GM21619 (cell line): ENCODE measurements at regions not wholly inside any gene's neighbourhood (a gene's known extent, or its start where the extent isn't known, plus 50 kb on each side); places are given as distances from the start of the nearest gene placed in this dataset.

Experiments used
- ATAC-seq: cut with Tn5 transposase; IDR thresholded peaks from one replicate; pipeline ENCODE4 v1.9.1; 2021; ENCODE audit not compliant: unreplicated experiment

DNA sequence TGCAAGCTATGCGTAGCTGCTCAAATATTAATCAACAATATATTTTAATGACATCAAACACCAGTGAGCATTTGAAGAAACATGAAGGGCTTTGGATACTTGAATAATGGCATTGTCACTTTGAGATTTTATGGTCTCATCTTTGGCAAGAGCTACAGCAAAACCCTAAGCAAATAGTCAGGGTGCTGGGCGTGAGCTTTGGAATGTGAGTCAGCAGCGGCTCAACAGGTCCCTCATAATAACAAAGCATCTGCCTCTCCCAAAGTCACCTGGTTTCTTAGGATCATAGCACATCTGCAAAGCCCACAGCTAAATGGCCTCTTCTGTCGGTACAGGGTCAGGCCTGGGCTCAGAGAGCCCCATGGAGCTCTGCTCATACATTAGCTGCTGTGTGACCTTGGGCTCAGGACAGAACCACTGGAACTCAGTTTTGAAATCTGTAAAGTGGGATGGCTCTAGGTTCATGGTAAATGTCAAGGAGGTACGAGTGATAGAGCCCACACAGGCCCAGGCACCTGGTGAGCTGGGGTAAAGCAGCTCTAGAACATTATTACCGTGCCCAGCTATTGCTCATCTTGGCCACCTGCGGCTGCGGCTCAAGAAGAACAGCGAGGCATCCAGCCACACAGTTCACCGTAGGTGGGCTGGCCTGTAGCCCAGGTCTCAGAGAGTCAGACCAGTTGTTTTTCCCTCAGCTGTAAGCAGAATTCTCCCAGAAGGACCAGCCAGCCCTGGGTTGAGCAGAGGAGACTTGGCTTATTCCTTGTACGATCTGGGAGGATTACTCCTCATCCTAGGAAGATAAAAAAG lies 544.5 kb upstream of the CDH11 start:
- ATAC-seq = no peak

DNA sequence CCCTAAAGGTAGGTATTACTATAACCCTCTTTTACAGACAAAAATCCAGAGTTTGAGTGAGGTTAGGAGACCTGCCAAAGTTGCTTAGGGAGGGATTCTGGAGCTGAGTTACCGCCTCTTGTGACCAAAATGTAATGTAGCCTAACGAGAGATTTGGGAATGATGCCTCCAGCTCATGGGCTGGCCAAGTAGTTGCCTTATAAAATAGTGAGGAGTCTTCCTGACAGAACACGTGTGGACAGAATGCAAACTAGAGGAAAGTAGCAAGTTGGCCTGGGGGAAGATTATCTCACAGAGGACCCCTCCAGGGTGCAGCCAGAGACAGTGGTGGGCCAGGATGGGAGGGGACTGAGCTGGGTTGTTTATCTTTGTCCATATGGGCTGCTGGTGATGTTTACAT lies 543.7 kb upstream of the CDH11 start:
- no peak for ATAC-seq

DNA sequence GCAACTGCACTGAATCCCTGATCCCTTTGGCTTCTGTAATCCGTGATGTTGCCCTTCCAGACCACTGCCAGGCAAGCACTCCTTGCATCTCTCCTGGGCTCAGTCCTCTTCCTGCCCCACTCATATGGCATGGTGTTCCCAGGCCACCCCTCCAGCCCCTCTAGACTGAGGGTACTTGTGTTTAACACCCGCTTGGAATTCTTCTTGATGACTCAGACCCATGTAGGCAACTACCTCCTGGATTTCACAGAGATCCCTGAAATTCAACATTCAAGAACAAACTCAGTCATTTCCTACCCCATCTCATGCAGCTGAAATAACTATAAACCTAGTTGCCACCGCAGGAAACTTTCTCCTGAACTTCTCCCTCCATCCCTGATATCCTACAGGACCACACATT lies 541.9 kb upstream of the CDH11 start:
- ATAC-seq = no peak

DNA sequence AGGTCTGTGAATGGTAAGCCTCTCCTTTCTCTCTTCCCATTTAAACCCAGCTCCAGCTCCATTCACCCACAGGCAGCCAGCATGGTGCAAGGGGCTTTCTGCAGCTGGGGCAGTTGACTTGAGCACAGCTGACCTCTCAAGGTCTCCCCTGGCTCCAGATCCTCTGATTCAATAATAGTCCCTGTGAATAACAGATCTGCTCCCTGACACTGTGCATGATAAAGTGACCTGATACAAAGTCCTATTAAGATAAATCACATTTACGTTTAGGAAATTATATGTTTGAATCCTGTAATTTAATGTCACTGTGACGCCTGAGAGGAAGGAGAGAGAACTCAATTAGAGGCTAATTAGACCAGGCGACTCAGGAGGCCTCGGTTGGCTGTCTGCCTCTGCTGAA lies 540.4 kb upstream of the CDH11 start:
- no peak for ATAC-seq

- no peak for ATAC-seq
These were observed 539.7 kb upstream of the CDH11 start for GRCh38 chr16:65661558-65661957.

DNA sequence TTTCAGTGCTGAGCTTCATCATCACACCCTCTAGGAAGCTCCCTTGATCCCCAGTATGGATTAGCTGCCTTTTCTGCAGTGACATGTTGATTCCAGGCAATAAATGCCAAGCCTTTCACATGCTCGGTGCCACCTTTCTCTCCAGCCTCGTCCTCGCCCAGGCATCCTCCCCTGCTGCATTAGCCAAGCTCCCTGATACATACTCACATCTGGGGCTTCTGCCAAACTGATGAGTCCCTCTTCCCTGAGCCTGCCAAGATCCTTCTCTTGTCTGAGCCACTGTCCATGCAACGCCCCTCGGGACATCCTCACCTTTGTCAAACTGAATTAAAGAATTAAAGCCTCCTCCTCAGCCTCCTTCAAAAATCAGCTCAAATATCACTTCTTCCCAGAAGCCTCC lies 538.5 kb upstream of the CDH11 start:
- no peak for ATAC-seq

DNA sequence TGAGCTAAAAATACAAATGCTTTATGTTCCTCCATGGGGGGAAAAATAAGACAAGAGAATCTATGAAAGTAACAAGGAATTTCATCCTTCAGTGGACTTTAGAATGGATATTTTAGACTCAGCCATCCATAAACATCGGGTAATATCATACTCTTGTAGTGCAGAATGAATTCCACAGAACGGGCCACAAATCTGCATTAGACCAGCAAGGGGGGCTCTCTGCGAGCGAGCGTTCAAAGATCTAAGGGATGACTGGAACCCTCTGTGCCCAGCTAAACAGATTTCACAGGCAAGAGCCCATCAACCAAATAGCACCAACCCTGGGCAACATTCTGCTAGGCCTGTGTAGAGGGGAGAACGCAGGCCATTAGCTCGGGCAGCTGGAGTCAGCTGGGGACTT lies 537.9 kb upstream of the CDH11 start:
- ATAC-seq = no peak

GRCh38 chr16:65658787-65659220 lies 536.9 kb upstream of the CDH11 start:
- no peak for ATAC-seq

- ATAC-seq = no peak
These were observed 536.5 kb upstream of the CDH11 start for GRCh38 chr16:65658349-65658748.

GRCh38 chr16:65657556-65657955 lies 535.7 kb upstream of the CDH11 start:
- no peak for ATAC-seq

DNA sequence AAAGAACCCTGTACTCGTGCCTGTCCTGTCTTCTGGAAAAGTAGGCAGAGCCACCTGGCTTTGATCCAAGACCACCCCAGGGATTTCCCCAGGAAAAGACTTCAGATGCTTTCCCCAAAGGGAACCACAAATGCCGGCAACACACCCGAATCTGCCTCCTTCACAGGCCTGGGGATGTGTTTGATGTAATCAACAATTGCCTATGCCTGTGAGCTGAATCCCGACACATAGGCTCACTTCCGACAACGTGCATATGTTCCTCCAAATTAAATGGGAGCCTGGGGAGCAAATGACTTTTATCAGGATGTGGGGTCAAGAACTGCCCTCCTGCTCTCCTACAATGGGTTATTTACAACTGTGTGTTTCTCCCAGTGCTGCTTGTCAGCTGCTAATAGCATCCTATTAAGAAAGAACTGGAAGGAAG lies 535.2 kb upstream of the CDH11 start:
- no peak for ATAC-seq

DNA sequence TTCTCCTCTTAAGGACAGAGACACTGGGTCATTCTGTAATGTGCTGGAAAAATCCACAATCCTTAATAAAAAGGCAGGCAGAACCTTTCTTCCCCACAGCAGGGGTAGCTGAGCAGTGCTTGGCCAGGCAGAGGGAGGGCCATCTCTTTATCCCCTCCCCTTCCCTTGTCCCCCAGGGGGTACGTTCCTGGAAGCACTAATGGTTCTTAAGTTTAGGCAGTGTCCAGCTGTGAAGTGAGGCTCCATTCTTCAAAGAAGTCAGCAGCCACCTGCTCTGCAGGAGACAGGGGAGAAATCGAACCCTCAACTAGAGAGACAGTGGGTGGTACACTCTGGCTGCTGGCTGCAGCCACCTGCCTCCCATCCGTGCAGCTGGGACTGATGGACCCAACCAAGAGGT lies 533.9 kb upstream of the CDH11 start:
- no peak for ATAC-seq

DNA sequence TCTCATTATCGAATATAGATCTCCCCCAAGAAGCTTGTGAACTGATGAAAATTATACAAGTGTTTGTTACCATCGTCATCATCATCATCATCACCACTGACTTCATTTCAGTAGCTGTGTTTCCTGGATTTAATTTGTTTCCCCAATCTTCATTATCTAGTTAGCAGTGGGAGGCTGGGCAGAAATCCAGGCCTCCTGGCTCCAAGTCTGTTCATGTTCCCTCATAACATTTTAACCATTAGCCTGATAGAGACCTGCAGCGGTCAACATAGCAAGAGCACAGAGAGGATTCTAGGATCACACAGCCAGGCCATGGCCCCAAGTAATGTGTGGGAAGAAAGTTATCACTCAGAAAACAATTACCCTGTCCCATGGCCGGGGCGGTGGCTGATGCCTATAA lies 526.2 kb upstream of the CDH11 start:
- no peak for ATAC-seq

- ATAC-seq = no peak
These were observed 523.0 kb upstream of the CDH11 start for GRCh38 chr16:65644821-65645220.

DNA sequence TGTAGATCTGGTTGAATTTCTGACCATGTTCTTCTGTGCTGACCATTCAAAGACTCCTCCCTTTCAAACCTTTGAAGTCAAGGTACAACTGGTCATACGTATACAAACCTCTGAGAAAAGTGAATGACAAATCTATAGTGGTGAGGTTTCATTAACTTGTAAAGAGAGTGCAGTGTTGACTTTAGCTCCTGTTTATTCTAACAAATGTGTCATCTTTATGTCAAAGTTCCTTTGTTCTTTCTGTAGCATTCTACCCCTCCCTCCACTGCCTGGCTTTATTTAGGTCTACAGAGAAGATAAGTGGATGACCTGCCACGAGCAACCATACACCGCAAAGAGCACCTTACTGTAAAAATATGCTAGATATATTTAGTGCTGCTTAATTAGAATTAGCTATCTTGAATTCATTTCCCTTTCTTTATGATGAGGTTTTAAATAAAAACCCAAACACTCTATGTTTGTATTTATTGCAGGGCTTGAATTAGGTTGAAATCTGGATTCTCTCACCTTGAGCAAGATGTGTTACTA lies 520.0 kb upstream of the CDH11 start:
- no peak for ATAC-seq

DNA sequence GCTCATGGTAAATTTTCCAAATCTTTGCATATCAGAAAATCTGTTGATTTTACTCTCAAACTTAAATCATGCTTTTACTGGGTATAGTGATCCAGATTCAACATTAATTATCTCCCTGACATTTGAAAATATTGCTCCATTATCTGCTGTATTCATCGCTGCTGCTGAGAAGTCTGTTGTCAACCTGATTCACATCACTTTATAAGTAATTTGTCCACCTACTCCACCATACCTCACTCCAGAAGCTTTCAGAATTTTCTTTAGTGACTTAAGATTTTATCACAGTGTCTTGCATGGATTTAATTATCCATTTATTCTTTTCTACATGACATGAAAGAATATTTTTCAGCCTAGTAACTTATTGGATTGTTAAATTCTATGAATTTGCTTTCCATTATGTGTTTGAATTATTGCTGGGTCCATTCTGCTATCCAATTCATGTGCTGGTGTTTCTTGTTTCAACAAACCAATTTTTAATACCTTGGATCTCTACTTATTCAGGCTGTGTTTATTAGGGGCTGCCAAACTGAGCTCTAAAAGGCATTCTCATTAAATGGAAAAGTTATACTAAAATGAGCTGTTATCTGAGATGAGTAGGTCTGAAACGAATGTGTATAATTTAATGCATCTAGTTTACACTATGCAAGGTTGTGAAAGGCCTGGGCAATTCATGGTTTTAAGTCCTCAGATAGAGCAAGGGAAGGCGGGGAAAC lies 519.3 kb upstream of the CDH11 start:
- no peak for ATAC-seq

DNA sequence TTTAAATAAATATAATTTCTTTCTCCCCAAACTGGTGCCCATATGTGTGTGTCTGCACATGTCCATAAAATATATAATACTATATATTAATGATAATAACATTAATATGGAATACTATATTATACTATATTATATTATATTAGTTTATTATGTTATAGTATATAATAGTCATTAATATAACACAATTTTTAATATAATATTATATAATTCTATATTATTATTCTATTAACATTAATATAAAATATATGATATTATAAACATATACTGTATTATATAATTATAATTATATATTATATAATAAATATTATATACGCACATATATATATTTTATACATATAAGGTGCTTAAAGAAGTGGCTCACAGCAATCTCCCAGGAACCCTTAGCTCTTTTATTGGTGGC lies 513.0 kb upstream of the CDH11 start:
- no peak for ATAC-seq

GRCh38 chr16:65634291-65634690 lies 512.4 kb upstream of the CDH11 start:
- no peak for ATAC-seq

GRCh38 chr16:65624666-65625065 lies 502.8 kb upstream of the CDH11 start:
- ATAC-seq = no peak

DNA sequence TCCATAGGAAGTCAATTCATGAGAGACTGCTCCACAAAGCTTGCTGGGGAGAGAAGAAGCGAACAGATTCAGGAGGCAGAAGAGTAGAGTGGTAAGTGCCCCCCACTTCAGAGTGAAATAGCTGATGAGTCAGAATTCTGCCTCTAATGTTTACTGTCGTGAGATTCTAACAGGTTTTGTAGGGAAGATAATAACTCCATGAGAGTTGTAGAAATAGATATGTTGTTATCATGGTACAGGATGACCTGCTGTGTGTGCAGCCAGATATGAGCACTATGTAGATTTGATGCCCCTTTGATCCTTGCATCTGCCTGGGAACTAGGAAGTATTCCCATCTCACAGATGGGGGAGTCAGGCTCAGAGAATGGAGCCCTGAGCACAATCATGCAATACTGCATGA lies 502.4 kb upstream of the CDH11 start:
- ATAC-seq = no peak

- ATAC-seq = no peak
These were observed 501.0 kb upstream of the CDH11 start for GRCh38 chr16:65622871-65623270.

DNA sequence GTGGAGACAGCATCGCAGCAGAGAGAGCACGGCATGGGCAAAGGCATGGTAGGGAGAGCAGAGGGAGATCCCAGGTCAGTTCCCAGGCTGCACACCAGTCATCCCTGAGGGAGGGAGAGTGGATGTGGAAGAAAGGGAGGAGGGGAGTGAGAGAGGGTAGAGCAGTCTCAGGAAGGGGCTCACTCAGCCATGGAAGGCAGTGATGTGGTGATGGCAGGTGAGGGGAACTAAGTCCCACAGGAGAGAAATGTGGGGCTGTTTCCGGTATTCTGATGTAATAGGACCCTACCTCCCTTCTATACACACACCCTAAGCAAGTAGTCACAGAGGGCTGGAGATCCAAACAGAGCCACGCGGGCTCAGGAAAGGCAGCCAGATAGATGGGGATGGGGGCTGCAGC lies 500.3 kb upstream of the CDH11 start:
- no peak for ATAC-seq
